PFSK-1 (cell line): ENCODE measurements at regions not wholly inside any gene's neighbourhood (a gene's known extent, or its start where the extent isn't known, plus 50 kb on each side); places are given as distances from the start of the nearest gene placed in this dataset.

Experiments used
- POLR2AphosphoS5 ChIP-seq: IDR thresholded peaks from 2 replicates; pipeline ENCODE4 v1.6.1; 2012; ENCODE audit warnings: low read depth, mild to moderate bottlenecking, control low read depth, low read length, moderate library complexity
- TF ChIP-seq, protein P1 (sequence below), 2 experiments: IDR thresholded peaks; 2 replicates each; pipeline versions ENCODE4 v1.6.1 to v1.8.0; 2011 to 2012; ENCODE audit warnings: low read depth in 2 of 2, low read length in 2 of 2, control low read depth in 1 of 2, inconsistent platforms in 1 of 2, mild to moderate bottlenecking in 1 of 2, moderate library complexity in 1 of 2; ENCODE audit not compliant: insufficient read depth in 1 of 2

DNA sequence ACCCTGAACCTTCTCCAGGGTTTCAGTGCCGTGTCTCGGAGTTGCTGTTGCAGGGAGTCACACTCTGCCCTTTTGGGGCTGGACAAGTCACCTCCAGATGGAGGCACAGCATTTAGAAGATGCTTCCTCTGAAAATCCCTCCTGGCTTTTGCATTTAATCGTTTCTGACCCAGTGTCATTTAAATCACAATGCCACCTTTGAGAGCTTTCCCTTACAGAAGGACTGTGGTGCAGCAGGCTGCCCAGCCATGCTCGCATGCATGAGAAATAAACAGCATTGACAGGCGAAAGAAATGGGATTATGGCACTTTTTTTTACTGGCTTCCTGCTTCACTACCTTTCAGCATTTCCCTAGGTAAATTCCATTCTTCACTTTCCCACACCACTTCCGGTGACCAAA is 113.4 kb upstream of the DYRK2 start:
- no peak for TF ChIP-seq POLR2AphosphoS5
- TF ChIP-seq, protein P1, sequence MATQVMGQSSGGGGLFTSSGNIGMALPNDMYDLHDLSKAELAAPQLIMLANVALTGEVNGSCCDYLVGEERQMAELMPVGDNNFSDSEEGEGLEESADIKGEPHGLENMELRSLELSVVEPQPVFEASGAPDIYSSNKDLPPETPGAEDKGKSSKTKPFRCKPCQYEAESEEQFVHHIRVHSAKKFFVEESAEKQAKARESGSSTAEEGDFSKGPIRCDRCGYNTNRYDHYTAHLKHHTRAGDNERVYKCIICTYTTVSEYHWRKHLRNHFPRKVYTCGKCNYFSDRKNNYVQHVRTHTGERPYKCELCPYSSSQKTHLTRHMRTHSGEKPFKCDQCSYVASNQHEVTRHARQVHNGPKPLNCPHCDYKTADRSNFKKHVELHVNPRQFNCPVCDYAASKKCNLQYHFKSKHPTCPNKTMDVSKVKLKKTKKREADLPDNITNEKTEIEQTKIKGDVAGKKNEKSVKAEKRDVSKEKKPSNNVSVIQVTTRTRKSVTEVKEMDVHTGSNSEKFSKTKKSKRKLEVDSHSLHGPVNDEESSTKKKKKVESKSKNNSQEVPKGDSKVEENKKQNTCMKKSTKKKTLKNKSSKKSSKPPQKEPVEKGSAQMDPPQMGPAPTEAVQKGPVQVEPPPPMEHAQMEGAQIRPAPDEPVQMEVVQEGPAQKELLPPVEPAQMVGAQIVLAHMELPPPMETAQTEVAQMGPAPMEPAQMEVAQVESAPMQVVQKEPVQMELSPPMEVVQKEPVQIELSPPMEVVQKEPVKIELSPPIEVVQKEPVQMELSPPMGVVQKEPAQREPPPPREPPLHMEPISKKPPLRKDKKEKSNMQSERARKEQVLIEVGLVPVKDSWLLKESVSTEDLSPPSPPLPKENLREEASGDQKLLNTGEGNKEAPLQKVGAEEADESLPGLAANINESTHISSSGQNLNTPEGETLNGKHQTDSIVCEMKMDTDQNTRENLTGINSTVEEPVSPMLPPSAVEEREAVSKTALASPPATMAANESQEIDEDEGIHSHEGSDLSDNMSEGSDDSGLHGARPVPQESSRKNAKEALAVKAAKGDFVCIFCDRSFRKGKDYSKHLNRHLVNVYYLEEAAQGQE (IDR thresholded peaks at IDR 0.05; ENCODE audit: insufficient read depth in 1 of 2, low read depth in 2 of 2, low read length in 2 of 2) = no peak
